ENCODE measurements at regions not wholly inside any gene's neighbourhood (a gene's known extent, or its start where the extent isn't known, plus 50 kb on each side); places are given as distances from the start of the nearest gene placed in this dataset.

GRCh38 chr2:104945866-104946265 is 92.0 kb downstream of the POU3F3 start:
- TF ChIP-seq CTCF (IDR thresholded peaks at IDR 0.05) (no peak), POLR2AphosphoS5 (IDR thresholded peaks at IDR 0.05; ENCODE audit: low read depth, low read length) (no peak)
